ENCODE measurements at regions not wholly inside any gene's neighbourhood (a gene's known extent, or its start where the extent isn't known, plus 50 kb on each side); places are given as distances from the start of the nearest gene placed in this dataset.

- H3K4me1 ChIP-seq (ENCODE audit: control extremely low read depth in 1 of 4, control insufficient read depth in 4 of 4, insufficient read depth in 4 of 4, low read length in 3 of 4): no peaks in the 10 kb centered on the region
- H3K36me3 ChIP-seq (ENCODE audit: control insufficient read depth in 4 of 4, insufficient read depth in 4 of 4, low read length in 3 of 4): no peaks in the 10 kb centered on the region
- DNase-seq: no peak
- no peaks in the 10 kb centered on the region for H3K27me3 ChIP-seq (replicated peaks in 2 of 5; ENCODE audit: control insufficient read depth in 4 of 5, insufficient read depth in 5 of 5, low read length in 4 of 5)
- no peak overlapping the region for H3K4me3 ChIP-seq (ENCODE audit: control insufficient read depth in 1 of 7, extremely low read depth in 1 of 7, insufficient read depth in 4 of 7, low read depth in 2 of 7, low read length in 6 of 7)
- no peak overlapping the region for H3K27ac ChIP-seq (ENCODE audit: insufficient read depth in 1 of 2, low read depth in 1 of 2, low read length in 2 of 2, poor library complexity in 1 of 2, severe bottlenecking in 2 of 2)
- H3K9me3 ChIP-seq (ENCODE audit: control extremely low read depth in 1 of 5, control insufficient read depth in 4 of 5, insufficient read depth in 2 of 5, low read depth in 1 of 5, low read length in 4 of 5): peaks cover 0 to 19% (median 1%) of the 10 kb centered on the region in 5 experiments
- CTCF ChIA-PET: no interaction called here
- POLR2A ChIA-PET: no interaction called here
These were observed 216.0 kb upstream of the PRKD1 start for GRCh38 chr14:30143627-30144026.

DNA sequence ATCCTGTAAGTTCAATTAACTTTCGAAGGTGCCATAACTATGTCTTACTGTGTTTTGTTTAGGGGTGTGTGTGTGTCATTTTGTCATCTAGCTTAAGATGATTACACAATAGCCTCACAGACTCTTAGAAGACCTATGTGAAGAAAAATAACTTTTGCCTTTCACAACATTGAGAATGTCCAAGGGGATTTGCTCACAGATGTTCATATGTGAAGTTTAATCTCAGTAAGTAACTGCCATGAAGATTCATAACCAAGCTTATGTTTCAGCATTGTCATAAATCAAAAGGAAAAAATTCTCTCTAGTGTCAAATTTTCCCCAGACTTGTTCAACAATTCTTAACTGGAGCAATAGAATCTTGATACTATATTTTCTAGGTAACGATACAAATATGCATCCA is 226.1 kb upstream of the PRKD1 start:
- Histone ChIP-seq H3K27me3 (replicated peaks in 2 of 5; ENCODE audit: control insufficient read depth in 4 of 5, insufficient read depth in 5 of 5, low read length in 4 of 5) (no peaks in the 10 kb centered on the region), H3K36me3 (ENCODE audit: control insufficient read depth in 4 of 4, insufficient read depth in 4 of 4, low read length in 3 of 4) (no peaks in the 10 kb centered on the region), H3K4me1 (ENCODE audit: control extremely low read depth in 1 of 4, control insufficient read depth in 4 of 4, insufficient read depth in 4 of 4, low read length in 3 of 4) (no peaks in the 10 kb centered on the region), H3K9me3 (ENCODE audit: control extremely low read depth in 1 of 5, control insufficient read depth in 4 of 5, insufficient read depth in 2 of 5, low read depth in 1 of 5, low read length in 4 of 5) (no peaks in the 10 kb centered on the region), H3K4me3 (ENCODE audit: control insufficient read depth in 1 of 7, extremely low read depth in 1 of 7, insufficient read depth in 4 of 7, low read depth in 2 of 7, low read length in 6 of 7) (no peak overlapping the region), H3K27ac (ENCODE audit: insufficient read depth in 1 of 2, low read depth in 1 of 2, low read length in 2 of 2, poor library complexity in 1 of 2, severe bottlenecking in 2 of 2) (no peak overlapping the region)
- ChIA-PET POLR2A (no interaction called here), CTCF (no interaction called here)
- WGBS (ENCODE audit: insufficient coverage): no CpG with 5 or more reads among the region's 2 CpGs
- no peak for DNase-seq

DNA sequence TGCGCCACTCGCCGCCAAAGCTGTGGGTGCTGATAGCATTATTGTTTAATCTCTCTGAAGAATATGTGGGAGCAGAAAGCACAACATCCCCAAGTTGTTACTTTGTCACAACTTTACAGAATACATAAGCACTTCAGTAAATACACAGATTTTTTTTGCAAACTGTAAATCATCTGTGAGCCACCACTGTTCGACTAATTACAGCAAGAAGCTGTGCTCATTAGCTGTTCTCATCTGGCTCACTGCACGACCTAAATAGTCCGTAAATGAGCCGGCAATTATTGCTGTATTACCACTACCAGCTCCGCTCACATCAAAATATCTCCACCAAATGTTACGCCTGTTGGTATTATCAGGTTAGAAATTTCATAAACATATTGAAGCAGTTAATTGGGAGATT is 228.9 kb upstream of the PRKD1 start:
- WGBS (ENCODE audit: insufficient coverage): 77% methylated on average over 3 of the region's 9 CpGs

DNA sequence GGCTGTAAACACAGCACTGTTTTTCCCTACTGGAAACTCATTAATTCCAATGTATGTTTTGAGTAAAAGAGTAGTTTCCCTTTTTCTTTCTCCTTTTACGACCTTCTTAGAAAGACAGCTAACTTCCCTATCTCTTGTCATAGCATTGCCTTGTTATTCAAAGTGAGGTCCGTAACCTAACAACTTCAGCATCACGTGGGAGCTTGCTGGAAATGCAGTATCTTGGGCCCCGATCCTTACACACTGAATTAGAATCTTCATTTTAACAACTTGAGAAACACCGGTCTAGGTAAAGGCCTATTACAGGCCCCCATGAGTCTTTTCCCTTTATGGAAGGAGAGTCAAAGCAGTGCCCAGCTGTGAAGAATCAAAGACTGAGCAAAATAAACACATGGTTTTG is 230.7 kb upstream of the PRKD1 start:
- Histone ChIP-seq H3K4me1 (ENCODE audit: control extremely low read depth in 1 of 4, control insufficient read depth in 4 of 4, insufficient read depth in 4 of 4, low read length in 3 of 4) (no peaks in the 10 kb centered on the region), H3K4me3 (ENCODE audit: control insufficient read depth in 1 of 7, extremely low read depth in 1 of 7, insufficient read depth in 4 of 7, low read depth in 2 of 7, low read length in 6 of 7) (no peak overlapping the region), H3K36me3 (ENCODE audit: control insufficient read depth in 4 of 4, insufficient read depth in 4 of 4, low read length in 3 of 4) (no peaks in the 10 kb centered on the region), H3K27ac (ENCODE audit: insufficient read depth in 1 of 2, low read depth in 1 of 2, low read length in 2 of 2, poor library complexity in 1 of 2, severe bottlenecking in 2 of 2) (no peak overlapping the region), H3K9me3 (ENCODE audit: control extremely low read depth in 1 of 5, control insufficient read depth in 4 of 5, insufficient read depth in 2 of 5, low read depth in 1 of 5, low read length in 4 of 5) (no peaks in the 10 kb centered on the region), H3K27me3 (replicated peaks in 2 of 5; ENCODE audit: control insufficient read depth in 4 of 5, insufficient read depth in 5 of 5, low read length in 4 of 5) (no peaks in the 10 kb centered on the region)
- DNase-seq: no peak
- 51% methylated on average over 3 of the region's 5 CpGs for WGBS (ENCODE audit: insufficient coverage)
- CTCF ChIA-PET: no interaction called here
- POLR2A ChIA-PET: no interaction called here

More for the DNA sequence above, 228.9 kb upstream of the PRKD1 start:
- no peaks in the 10 kb centered on the region for H3K4me1 ChIP-seq (ENCODE audit: control extremely low read depth in 1 of 4, control insufficient read depth in 4 of 4, insufficient read depth in 4 of 4, low read length in 3 of 4)
- H3K27ac ChIP-seq (ENCODE audit: insufficient read depth in 1 of 2, low read depth in 1 of 2, low read length in 2 of 2, poor library complexity in 1 of 2, severe bottlenecking in 2 of 2): no peak overlapping the region
- no peaks in the 10 kb centered on the region for H3K9me3 ChIP-seq (ENCODE audit: control extremely low read depth in 1 of 5, control insufficient read depth in 4 of 5, insufficient read depth in 2 of 5, low read depth in 1 of 5, low read length in 4 of 5)
- H3K4me3 ChIP-seq (ENCODE audit: control insufficient read depth in 1 of 7, extremely low read depth in 1 of 7, insufficient read depth in 4 of 7, low read depth in 2 of 7, low read length in 6 of 7): no peak overlapping the region
- CTCF ChIA-PET: no interaction called here
- no peaks in the 10 kb centered on the region for H3K36me3 ChIP-seq (ENCODE audit: control insufficient read depth in 4 of 4, insufficient read depth in 4 of 4, low read length in 3 of 4)
- POLR2A ChIA-PET: no interaction called here
- no peaks in the 10 kb centered on the region for H3K27me3 ChIP-seq (replicated peaks in 2 of 5; ENCODE audit: control insufficient read depth in 4 of 5, insufficient read depth in 5 of 5, low read length in 4 of 5)
- DNase-seq: no peak

DNA sequence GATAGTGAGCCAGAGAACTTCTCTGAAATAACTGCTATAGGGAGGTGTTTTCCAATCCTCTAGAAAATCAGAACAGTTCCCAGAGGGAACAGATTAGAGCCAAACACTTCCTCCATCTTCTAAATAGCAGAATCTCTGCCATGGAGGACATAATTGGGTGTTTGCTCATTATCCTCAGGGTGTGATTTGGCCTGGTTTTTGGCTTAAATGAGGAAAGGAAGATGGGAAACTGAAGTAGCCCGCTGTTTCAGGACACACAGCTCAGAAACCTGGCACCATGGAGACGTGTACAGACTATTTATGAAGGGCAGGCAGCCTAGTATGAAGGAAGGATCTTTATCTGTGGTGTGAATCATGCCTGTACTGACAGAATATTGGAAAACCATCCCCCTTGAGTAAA is 231.7 kb upstream of the PRKD1 start:
- H3K4me3 ChIP-seq (ENCODE audit: control insufficient read depth in 1 of 7, extremely low read depth in 1 of 7, insufficient read depth in 4 of 7, low read depth in 2 of 7, low read length in 6 of 7): no peak overlapping the region
- H3K4me1 ChIP-seq (ENCODE audit: control extremely low read depth in 1 of 4, control insufficient read depth in 4 of 4, insufficient read depth in 4 of 4, low read length in 3 of 4): no peaks in the 10 kb centered on the region
- 76% methylated on average over 2 of the region's 2 CpGs for WGBS (ENCODE audit: insufficient coverage)
- POLR2A ChIA-PET: no interaction called here
- no peaks in the 10 kb centered on the region for H3K36me3 ChIP-seq (ENCODE audit: control insufficient read depth in 4 of 4, insufficient read depth in 4 of 4, low read length in 3 of 4)
- no peak for DNase-seq
- no peak overlapping the region for H3K27ac ChIP-seq (ENCODE audit: insufficient read depth in 1 of 2, low read depth in 1 of 2, low read length in 2 of 2, poor library complexity in 1 of 2, severe bottlenecking in 2 of 2)
- no peaks in the 10 kb centered on the region for H3K9me3 ChIP-seq (ENCODE audit: control extremely low read depth in 1 of 5, control insufficient read depth in 4 of 5, insufficient read depth in 2 of 5, low read depth in 1 of 5, low read length in 4 of 5)
- CTCF ChIA-PET: no interaction called here
- H3K27me3 ChIP-seq (replicated peaks in 2 of 5; ENCODE audit: control insufficient read depth in 4 of 5, insufficient read depth in 5 of 5, low read length in 4 of 5): no peaks in the 10 kb centered on the region

GRCh38 chr14:30160608-30161007 is 233.0 kb upstream of the PRKD1 start:
- POLR2A ChIA-PET: no interaction called here
- no peaks in the 10 kb centered on the region for H3K27me3 ChIP-seq (replicated peaks in 2 of 5; ENCODE audit: control insufficient read depth in 4 of 5, insufficient read depth in 5 of 5, low read length in 4 of 5)
- H3K4me1 ChIP-seq (ENCODE audit: control extremely low read depth in 1 of 4, control insufficient read depth in 4 of 4, insufficient read depth in 4 of 4, low read length in 3 of 4): no peaks in the 10 kb centered on the region
- CTCF ChIA-PET: interaction anchor here (0.6 kb wide), 1 partner anchor 784 kb away, joined by 3 read pairs; no protein-coding TSS in a partner anchor
- H3K9me3 ChIP-seq (ENCODE audit: control extremely low read depth in 1 of 5, control insufficient read depth in 4 of 5, insufficient read depth in 2 of 5, low read depth in 1 of 5, low read length in 4 of 5): no peaks in the 10 kb centered on the region
- WGBS (ENCODE audit: insufficient coverage): 100% methylated on average over 1 of the region's 5 CpGs
- no peak overlapping the region for H3K27ac ChIP-seq (ENCODE audit: insufficient read depth in 1 of 2, low read depth in 1 of 2, low read length in 2 of 2, poor library complexity in 1 of 2, severe bottlenecking in 2 of 2)
- DNase-seq: no peak
- H3K4me3 ChIP-seq (ENCODE audit: control insufficient read depth in 1 of 7, extremely low read depth in 1 of 7, insufficient read depth in 4 of 7, low read depth in 2 of 7, low read length in 6 of 7): no peak overlapping the region
- H3K36me3 ChIP-seq (ENCODE audit: control insufficient read depth in 4 of 4, insufficient read depth in 4 of 4, low read length in 3 of 4): no peaks in the 10 kb centered on the region

DNA sequence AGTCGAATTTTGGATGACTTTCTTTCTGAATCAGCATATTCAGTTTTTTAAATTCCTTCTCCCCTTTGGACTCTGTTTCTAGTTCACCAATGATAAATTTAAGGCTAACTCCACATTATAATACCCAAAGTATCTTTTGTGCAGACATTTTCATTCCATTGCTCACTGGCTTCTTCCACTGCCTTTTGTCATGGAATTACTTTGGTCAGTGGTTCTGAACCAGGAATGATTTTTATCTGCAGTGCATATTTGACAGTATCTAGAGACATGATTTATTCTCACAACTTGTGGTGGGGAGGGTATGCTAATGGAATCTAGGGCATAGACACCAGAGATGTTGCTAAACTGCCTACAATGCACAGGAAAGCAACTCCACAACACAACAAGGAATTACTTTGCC is 234.4 kb upstream of the PRKD1 start:
- Histone ChIP-seq H3K9me3 (ENCODE audit: control extremely low read depth in 1 of 5, control insufficient read depth in 4 of 5, insufficient read depth in 2 of 5, low read depth in 1 of 5, low read length in 4 of 5) (no peaks in the 10 kb centered on the region), H3K4me1 (ENCODE audit: control extremely low read depth in 1 of 4, control insufficient read depth in 4 of 4, insufficient read depth in 4 of 4, low read length in 3 of 4) (no peaks in the 10 kb centered on the region), H3K27me3 (replicated peaks in 2 of 5; ENCODE audit: control insufficient read depth in 4 of 5, insufficient read depth in 5 of 5, low read length in 4 of 5) (no peaks in the 10 kb centered on the region), H3K27ac (ENCODE audit: insufficient read depth in 1 of 2, low read depth in 1 of 2, low read length in 2 of 2, poor library complexity in 1 of 2, severe bottlenecking in 2 of 2) (no peak overlapping the region), H3K4me3 (ENCODE audit: control insufficient read depth in 1 of 7, extremely low read depth in 1 of 7, insufficient read depth in 4 of 7, low read depth in 2 of 7, low read length in 6 of 7) (no peak overlapping the region), H3K36me3 (ENCODE audit: control insufficient read depth in 4 of 4, insufficient read depth in 4 of 4, low read length in 3 of 4) (no peaks in the 10 kb centered on the region)
- POLR2A ChIA-PET: interaction anchor here (0.6 kb wide), 1 partner anchor 169 kb away, joined by 3 read pairs; no protein-coding TSS in a partner anchor
- WGBS (ENCODE audit: insufficient coverage): 80% methylated on average over 1 of the region's 1 CpG
- no peak for DNase-seq
- CTCF ChIA-PET: no interaction called here
